ENCODE measurements at regions not wholly inside any gene's neighbourhood (a gene's known extent, or its start where the extent isn't known, plus 50 kb on each side); places are given as distances from the start of the nearest gene placed in this dataset.

GRCh38 chr4:71691416-71692073 lies 92.3 kb downstream of the GC start:
- no peak for DNase-seq

- DNase-seq = no peak
These were observed 94.1 kb downstream of the GC start for GRCh38 chr4:71689822-71690221.

- DNase-seq = no peak
These were observed 96.8 kb downstream of the GC start for GRCh38 chr4:71687056-71687455.

- no peak for DNase-seq
These were observed 97.9 kb downstream of the GC start for GRCh38 chr4:71685975-71686374.

- no peak for DNase-seq
These were observed 100.6 kb downstream of the GC start for GRCh38 chr4:71683309-71683708.

- no peak for DNase-seq
These were observed 103.2 kb downstream of the GC start for GRCh38 chr4:71680706-71681105.

- DNase-seq = no peak
These were observed 106.3 kb downstream of the GC start for GRCh38 chr4:71677568-71677967.

- DNase-seq = no peak
These were observed 114.6 kb downstream of the GC start for GRCh38 chr4:71669291-71669690.

GRCh38 chr4:71665358-71665757 lies 118.5 kb downstream of the GC start:
- DNase-seq = peak; percentile 38

- DNase-seq = no peak
These were observed 119.5 kb downstream of the GC start for GRCh38 chr4:71664366-71664765.

- no peak for DNase-seq
These were observed 120.1 kb downstream of the GC start for GRCh38 chr4:71663780-71664179.

GRCh38 chr4:71659979-71660378 lies 123.9 kb downstream of the GC start:
- no peak for DNase-seq

GRCh38 chr4:71648923-71649322 lies 135.0 kb downstream of the GC start:
- DNase-seq = no peak

- no peak for DNase-seq
These were observed 135.4 kb downstream of the GC start for GRCh38 chr4:71648448-71648847.

- DNase-seq = no peak
These were observed 144.5 kb downstream of the GC start for GRCh38 chr4:71639380-71639779.

GRCh38 chr4:71635139-71635748 lies 148.6 kb downstream of the GC start:
- DNase-seq = no peak

GRCh38 chr4:71634364-71634763 lies 149.5 kb downstream of the GC start:
- no peak for DNase-seq

- no peak for DNase-seq
These were observed 153.1 kb downstream of the GC start for GRCh38 chr4:71630803-71631202.

- no peak for DNase-seq
These were observed 158.9 kb downstream of the GC start for GRCh38 chr4:71625005-71625404.
